ENCODE measurements at regions not wholly inside any gene's neighbourhood (a gene's known extent, or its start where the extent isn't known, plus 50 kb on each side); places are given as distances from the start of the nearest gene placed in this dataset.

DNA sequence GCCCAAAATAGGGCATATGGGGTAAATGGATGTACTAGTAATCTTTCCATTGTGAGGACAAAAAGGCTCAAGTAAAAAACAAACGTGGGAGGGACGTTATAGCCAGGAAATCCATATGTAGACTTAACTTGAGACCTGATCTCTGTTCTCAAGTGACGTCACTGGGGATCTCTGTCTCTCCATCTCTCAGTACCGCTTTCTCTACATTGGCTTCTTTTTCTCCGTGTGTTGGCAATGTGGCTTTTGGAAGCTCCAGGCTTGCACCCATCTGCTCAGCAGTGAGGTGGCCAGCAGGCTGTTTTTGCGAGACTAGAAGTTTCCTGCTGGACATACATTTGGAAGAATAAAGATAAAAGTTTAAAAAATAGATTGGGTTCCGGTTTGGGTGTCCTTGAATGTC, 66.0 kb upstream of the NRXN3 start:
- TF ChIP-seq, protein P1, sequence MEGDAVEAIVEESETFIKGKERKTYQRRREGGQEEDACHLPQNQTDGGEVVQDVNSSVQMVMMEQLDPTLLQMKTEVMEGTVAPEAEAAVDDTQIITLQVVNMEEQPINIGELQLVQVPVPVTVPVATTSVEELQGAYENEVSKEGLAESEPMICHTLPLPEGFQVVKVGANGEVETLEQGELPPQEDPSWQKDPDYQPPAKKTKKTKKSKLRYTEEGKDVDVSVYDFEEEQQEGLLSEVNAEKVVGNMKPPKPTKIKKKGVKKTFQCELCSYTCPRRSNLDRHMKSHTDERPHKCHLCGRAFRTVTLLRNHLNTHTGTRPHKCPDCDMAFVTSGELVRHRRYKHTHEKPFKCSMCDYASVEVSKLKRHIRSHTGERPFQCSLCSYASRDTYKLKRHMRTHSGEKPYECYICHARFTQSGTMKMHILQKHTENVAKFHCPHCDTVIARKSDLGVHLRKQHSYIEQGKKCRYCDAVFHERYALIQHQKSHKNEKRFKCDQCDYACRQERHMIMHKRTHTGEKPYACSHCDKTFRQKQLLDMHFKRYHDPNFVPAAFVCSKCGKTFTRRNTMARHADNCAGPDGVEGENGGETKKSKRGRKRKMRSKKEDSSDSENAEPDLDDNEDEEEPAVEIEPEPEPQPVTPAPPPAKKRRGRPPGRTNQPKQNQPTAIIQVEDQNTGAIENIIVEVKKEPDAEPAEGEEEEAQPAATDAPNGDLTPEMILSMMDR (IDR thresholded peaks at IDR 0.05) = no peak
- ATAC-seq = no peak
- Histone ChIP-seq H3K36me3 (no peaks in the 10 kb centered on the region), H3K4me1 (no peaks in the 10 kb centered on the region), H3K9me3 (no peaks in the 10 kb centered on the region), H3K4me3 (no peak overlapping the region), H3K27me3 (no peaks in the 10 kb centered on the region), H3K27ac (no peak overlapping the region)
- intact Hi-C loops (cut with DNase I) = no loop called here
- DNase-seq = no peak

DNA sequence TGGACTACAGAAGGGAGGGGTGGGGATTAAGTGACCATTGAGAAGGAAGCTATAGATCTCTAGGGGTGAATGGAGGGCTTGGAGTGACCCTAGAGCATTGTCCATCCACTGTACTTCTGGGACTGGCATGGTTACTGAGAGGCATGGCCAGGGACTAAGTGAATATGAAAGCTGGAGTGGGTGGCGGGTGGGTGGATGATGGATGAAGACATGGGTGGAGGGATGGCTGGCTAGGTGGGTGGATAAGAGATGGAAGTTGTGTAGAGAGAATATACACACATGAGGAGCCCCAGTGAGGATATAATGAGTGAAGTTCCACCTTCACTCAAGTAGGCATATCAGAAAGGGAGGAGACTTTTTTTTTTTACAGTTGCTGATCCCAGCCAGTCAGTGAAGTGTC, 65.5 kb upstream of the NRXN3 start:
- no peak overlapping the region for H3K27ac ChIP-seq
- H3K36me3 ChIP-seq = no peaks in the 10 kb centered on the region
- DNase-seq (no peak), ATAC-seq (no peak)
- no peak overlapping the region for H3K4me3 ChIP-seq
- no peaks in the 10 kb centered on the region for H3K27me3 ChIP-seq
- intact Hi-C loops (cut with DNase I) = no loop called here
- no peaks in the 10 kb centered on the region for H3K9me3 ChIP-seq
- TF ChIP-seq, protein P1 (IDR thresholded peaks at IDR 0.05) = no peak
- H3K4me1 ChIP-seq = no peaks in the 10 kb centered on the region

DNA sequence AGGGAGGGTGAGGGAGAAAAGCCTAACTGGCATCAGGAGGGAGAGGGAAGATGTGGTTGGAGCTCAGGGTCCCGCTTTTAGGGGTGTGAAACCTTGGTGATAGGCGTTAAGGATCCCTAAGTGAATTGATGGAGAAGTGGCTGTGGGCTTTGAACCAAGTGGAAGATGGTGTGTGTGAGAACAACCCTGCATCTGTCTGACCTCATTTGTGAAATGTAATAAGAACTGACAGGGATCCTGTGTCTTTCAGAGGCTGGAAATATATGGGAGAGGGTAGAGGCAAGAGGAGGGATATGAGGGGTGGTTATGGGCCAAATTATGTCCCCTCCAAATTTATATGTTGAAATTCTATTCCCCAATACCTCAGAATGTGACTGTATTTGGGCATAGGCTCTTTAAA, 63.8 kb upstream of the NRXN3 start:
- DNase-seq = no peak

DNA sequence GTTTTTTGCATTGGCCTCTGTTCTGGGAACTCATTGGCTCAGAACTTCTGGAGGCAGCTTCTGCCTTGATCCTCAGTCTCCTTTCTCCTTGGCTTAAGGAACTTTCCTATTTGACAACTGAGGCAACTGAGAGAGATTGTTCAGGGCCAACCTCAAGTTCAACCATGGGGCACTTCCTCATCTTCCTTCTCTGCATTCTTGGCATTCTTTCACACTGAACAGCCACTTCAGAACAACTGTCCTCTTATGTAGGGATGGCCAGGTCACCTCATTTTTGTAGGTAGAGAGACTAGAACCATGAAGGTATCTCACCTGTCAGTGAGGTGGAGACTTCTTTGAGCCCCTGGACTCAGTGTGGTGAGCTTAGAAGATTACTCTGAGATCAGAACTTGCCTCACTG, 63.0 kb upstream of the NRXN3 start:
- ATAC-seq (no peak), DNase-seq (no peak)
- no peak overlapping the region for H3K27ac ChIP-seq
- H3K9me3 ChIP-seq = no peaks in the 10 kb centered on the region
- no peak overlapping the region for H3K4me3 ChIP-seq
- H3K27me3 ChIP-seq = no peaks in the 10 kb centered on the region
- intact Hi-C loops (cut with DNase I) = no loop called here
- no peaks in the 10 kb centered on the region for H3K36me3 ChIP-seq
- TF ChIP-seq, protein P1 (IDR thresholded peaks at IDR 0.05) = no peak
- H3K4me1 ChIP-seq = no peaks in the 10 kb centered on the region

More for the DNA sequence above, 63.8 kb upstream of the NRXN3 start:
- intact Hi-C loops (cut with DNase I) = no loop called here
- Histone ChIP-seq H3K9me3 (no peaks in the 10 kb centered on the region), H3K4me1 (no peaks in the 10 kb centered on the region), H3K27ac (no peak overlapping the region), H3K36me3 (no peaks in the 10 kb centered on the region), H3K4me3 (no peak overlapping the region), H3K27me3 (no peaks in the 10 kb centered on the region)
- no peak for ATAC-seq
- TF ChIP-seq, protein P1 (IDR thresholded peaks at IDR 0.05) = no peak

DNA sequence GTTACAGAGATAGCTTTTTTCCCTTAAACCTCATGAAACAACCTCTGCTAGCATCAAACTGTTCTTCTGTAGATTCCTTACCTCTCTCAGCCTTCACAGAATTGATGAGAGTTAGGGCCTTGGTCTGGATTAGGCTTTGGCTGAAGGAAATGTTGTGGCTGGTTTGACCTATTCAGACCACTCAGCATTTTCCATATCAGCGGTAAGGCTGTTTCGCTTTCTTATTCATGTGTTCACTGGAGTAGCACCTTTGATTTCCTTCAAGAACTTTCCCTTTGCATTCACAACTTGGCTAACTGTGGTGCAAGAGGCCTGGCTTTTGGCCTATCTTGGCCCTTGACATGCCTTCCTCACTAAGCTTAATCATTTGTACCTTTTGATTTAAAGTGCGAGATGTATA, 50.7 kb upstream of the NRXN3 start:
- Histone ChIP-seq H3K36me3 (no peaks in the 10 kb centered on the region), H3K27me3 (no peaks in the 10 kb centered on the region), H3K27ac (no peak overlapping the region), H3K4me1 (no peaks in the 10 kb centered on the region), H3K4me3 (no peak overlapping the region), H3K9me3 (no peaks in the 10 kb centered on the region)
- ATAC-seq = no peak
- DNase-seq = no peak
- intact Hi-C loops (cut with DNase I) = no loop called here
- TF ChIP-seq, protein P1 (IDR thresholded peaks at IDR 0.05) = no peak

All from upper lobe of right lung (tissue), 1 donor.